CD4-positive, alpha-beta T cell treated with Interleukin-17A for 1 hour (primary cell): ENCODE measurements at regions not wholly inside any gene's neighbourhood (a gene's known extent, or its start where the extent isn't known, plus 50 kb on each side); places are given as distances from the start of the nearest gene placed in this dataset.

Source experiments
- DNase-seq: peaks from one replicate; pipeline ENCODE4 v3.0.0-alpha.2; 2020

DNA sequence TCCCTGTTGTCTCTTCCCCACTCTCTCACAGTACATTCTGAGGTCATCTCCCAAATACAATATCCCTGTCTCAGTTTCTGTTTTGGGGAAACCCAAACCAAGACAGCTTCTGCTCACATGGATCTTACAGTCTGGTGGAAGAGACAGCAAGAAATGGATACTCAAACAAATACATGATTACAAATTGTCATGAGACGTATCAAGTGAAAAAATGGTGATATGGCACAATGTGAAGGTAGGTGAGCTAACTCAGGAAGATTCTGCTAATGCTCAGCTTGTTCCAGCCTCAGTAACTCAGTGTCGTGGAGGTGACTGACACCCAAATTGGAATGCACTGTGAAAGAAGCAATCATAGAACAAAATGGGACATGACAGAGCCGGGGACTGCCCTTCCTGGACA lies 68.3 kb downstream of the CHST1 start:
- no peak for DNase-seq

DNA sequence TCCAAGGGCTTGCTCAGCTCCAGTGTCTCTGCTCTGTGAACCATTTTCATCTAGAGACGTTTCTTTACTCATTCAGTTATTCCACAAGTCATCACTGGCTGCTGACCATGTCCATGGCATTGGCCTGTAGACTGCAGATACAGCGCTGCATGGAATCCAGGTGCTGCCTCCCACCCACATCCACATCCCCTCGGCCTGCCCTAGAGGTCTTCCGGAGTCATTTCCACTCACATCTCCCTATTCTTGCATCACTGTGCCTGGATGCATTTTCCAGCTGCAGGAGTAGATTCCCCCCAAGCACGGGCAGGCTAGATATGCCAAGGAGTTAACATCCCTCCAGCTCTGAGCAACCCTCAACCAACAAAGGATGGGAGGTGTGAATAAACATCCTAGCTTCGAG lies 68.9 kb downstream of the CHST1 start:
- no peak for DNase-seq

DNA sequence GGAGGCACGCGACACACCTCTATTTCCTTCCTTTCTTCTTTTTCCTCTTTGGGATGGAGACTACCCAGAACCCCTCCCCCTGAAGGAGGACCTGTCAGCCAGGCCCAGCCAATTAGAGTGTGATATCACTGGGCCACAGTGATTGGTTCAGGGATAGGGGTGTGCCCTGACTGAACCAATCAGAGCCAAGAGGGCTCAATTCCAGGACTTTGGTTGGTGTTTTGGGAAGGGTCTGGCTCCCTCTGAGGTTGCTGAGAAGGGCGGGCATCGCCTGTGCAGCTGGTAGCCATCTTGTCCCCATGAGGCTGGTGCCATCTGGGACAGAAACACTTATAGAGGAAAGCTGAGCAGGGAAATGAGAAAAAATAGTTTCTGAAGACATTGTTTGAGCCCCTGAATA lies 71.4 kb downstream of the CHST1 start:
- no peak for DNase-seq

DNA sequence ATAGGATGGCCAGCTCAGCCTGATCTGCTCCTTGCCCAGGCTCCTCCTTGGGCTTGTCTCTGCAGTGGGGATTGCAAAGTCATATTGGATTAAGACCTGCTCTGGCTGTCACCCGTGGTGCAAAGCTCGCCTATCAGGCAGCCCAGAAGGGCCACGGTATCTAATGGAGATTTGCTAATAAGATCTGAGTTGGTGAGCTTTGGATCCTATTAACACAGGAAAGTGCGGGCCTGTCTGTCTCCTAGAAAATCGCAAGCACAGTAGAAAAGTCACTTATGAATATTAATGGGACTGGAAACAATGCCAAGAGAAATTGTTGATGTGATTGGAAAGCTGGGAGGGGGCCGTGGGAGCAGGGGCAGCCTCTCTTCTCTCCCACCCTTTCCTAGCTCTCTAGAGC lies 72.8 kb downstream of the CHST1 start:
- no peak for DNase-seq

DNA sequence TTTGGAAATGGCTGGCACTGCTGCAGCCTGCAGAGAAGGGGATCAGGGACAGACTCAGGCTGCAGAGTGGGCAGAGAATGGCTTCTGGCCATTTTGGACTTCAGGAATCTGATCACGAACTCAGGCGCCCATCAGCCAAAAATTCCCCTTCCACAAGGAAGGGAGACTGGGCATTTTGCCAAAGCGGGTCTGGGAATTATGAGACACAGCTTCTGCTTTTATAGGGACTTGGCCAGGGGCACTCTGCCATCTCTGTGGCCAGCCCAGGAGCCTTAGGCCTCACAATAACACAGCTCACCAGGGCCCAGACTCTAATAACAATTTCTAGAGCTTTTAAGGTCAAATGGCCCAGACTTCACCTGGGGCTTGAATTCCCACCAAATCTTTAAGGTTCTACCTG lies 74.7 kb downstream of the CHST1 start:
- no peak for DNase-seq

DNA sequence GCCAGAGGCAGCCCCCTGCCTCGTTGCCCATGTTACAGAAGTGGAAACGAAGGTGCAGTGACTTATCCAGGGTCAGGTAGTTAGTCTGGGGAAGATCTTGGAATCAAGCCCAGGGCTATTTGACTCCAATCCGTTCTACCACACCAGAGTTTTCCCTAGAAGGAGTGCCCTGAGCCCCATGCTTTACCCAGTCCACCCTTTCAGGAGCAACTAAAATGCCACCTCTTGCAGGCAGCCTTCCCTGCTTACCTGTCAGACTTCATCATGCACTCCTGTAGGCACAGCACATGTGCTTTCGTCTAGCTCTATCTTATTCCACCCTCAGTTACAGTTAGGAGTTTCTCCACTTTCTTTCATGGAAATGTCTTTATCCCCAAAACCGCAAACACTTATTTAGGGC lies 80.2 kb downstream of the CHST1 start:
- DNase-seq, result no peak

DNA sequence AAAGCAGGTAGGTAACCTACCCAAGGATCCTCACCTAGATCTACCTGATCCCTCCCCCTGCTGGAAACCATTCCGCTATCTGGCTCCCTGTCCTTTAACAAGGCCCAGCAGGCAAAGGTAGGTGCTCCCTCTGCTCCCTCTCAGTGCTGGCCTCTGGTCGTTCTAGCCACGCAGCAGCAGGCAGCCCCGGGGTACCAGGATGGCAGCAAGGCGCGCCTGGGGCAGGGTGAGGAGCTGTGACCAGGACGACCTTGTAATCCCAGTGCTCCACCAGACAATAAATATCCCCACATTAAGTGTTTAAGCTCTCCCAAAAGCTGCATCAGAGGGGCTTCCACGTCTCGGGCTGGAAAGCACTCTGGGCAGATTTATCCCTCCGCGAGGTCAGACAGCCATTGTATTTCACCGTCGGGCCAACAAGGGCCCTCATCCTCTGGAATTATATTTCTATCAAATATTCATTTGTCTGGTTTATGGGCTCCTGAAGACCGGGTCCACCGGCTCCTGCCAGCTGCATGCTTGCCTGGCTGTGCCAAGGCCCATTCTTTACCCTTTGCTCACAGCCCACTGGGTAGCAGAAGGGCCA lies 81.3 kb downstream of the CHST1 start:
- no peak for DNase-seq

DNA sequence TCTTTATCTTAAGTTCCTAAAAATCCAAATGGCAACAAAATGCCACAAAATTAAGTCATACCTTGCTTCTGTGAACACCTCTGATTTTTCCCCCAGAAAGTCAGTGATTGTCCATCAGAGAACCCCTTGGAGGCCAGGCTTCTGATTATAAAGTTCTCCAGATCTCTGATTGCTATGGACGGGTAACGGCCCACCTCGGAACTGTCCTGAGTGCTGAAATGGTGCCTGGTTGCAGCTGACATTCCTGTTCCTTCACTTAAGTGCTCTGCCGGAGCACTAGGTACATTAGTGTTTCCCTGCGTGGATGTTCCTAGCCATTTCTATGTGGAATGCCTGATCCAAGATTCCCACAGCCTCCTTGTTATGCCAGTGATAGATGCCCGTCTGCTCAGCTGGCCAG lies 85.0 kb downstream of the CHST1 start:
- DNase-seq, result no peak

DNA sequence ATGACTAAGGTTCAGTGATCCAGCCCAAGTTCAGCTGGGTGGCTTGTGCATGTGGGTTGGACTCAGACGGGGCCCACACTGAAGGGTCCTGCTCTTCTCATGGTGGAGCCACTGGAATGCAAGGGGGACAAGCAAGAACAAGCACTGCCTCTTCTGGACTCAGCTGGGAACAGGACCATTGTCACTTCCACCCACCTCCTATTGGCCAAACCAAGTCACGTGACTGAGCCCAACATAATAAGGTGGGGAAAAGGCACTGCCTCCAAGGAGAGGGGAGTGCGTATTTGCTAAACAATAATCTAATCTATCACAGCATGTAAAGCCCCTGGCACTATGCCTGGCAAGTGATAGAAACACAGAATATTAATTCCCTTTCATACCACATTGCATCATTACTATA lies 87.1 kb downstream of the CHST1 start:
- DNase-seq, result no peak

DNA sequence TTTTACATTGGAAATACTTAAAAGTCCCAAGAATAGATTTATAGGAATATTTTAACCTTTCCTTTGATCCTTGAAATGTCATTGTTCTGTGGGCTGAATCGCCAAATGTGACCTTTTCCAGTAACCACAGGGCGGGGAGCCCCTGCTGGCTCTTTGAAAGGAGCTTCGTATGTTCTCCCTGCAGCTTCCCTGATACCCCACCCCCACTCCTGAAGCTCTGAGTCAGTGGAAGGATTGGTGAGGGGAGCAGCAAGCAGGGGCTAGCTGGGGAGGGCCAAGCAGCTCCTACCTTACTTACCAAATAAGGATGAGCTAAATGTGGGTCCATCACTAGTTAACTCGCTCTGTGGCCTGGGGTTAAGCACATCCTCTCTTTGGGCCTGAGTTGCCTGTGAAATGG lies 87.7 kb downstream of the CHST1 start:
- DNase-seq, result no peak

DNA sequence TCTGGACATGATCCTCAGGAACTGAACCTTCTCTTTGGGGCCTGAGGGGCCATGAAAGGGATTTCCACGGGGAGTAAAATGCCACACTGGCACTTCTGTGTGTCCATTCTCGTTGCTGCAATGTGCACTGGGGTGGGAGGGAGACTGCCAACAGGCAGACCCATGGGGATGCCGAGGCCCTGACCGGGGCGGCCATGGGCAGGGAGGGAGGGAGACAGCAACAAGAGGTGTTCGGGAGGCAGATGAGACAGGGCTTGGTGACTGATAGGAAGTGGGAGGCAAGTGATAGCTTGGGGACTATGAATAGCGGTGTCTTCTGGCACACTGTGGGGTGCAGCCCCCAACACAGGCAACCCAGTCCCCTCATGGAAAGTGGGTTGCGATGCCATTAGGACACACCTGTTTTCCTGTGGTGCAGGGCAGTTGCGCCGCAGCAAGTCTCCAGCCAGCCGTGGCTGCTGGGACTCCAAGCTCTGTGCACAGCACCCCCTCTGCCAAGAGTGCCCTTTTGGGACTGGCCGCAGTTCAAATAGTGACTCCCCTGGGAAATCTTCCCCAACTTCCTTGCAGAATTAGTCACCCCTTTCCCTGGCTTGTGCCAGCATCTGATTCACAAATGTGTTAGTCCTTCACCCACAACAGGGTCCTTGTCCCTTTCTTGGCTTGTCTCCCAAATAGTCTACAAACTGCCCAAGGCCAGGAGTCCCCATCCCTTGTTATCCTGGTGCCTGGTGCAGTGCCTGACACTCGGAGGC lies 88.8 kb downstream of the CHST1 start:
- no peak for DNase-seq

DNA sequence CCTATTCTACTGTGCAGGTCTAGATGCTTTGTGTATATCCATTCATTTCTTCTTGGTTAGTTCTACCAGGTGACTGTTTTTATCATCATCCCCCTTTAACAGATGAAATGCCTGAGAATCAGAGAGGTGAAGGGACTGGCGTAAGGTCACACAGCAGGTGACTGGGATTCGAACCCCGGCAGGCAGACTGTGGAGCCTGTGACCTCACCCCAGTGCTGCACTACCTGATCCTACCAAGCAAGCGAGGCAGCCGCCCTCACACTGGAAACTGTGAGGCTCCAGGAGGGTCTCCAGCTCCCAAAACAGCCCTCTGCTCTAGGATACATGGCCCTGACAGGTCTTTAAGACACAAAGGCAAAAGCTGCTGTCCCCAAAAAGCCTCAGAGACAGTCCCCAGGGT lies 91.7 kb downstream of the CHST1 start:
- no peak for DNase-seq

DNA sequence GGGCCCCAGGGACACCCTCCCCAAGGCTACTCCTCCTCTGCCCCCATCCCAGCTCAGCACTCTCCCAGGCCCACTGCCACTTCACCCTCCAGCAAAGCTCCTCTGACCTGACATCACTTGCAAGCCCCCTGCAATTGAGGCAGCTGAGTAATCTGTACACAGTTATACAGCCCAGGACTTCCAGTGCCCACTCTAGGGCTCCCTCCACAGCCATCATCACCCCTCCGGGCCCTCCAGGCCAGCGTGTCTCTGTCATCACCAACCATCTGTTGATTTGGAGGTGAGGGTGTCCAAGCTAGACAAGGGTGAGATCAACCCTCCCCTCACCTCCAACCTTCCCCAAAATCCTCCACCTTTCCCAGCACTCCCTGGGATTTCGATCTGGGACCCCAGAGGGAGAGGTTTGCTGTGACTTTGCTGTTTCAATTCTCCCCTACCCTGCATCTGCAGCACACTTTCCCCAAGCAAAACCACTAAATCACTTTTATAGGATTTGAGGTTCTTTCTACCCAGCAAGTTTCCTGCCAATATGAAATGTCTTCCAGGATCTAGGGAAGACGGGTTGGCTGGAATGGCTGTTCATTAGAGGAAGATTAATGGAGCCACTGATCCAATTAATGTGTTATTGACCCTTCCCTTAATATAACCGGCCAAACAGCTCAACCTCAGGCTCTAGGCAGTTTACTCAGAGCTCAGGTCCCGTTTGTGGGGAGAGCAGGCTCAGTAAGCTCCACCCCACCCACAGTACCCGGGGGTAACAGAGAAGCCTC lies 92.9 kb downstream of the CHST1 start:
- DNase-seq, result no peak

DNA sequence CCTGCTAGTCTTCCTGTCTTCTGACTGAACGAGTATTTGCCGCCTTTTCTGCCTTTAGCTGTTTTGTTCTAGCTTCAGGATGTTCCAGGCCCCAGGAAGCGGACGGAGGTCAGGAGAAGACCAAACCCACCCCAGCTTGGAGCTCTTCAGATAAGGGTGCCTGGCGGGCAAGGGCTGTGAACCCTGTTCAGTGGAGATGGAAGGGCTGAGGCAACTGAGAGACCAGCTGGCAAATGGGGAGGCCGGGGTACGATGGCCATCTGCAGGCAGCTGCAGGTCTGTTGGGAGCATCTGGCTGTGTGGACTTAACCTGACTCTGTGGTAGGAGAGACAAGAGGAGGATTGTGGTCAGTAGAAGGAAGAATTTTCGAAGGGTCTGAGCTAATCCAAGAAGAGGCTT lies 95.6 kb downstream of the CHST1 start:
- DNase-seq, result no peak

DNA sequence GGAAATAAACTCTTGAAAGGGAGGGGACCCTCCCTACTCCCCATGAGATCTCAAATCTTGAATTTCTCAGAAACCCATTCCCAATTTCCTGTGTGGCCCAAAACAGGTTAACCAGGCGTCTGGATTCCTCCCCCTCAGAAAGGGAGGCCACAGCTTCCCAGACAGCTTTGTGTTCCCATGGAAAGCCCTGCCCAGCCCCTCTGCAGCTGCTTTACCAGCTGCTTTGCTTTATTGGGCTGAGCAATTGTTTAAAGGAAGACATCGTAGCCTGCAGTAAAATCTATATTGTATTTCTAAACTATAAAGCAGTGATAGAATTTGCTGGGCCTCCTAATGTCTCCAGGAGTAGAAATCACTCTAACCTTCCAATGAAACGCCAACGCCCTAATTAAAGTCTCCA lies 97.4 kb downstream of the CHST1 start:
- DNase-seq, result no peak

DNA sequence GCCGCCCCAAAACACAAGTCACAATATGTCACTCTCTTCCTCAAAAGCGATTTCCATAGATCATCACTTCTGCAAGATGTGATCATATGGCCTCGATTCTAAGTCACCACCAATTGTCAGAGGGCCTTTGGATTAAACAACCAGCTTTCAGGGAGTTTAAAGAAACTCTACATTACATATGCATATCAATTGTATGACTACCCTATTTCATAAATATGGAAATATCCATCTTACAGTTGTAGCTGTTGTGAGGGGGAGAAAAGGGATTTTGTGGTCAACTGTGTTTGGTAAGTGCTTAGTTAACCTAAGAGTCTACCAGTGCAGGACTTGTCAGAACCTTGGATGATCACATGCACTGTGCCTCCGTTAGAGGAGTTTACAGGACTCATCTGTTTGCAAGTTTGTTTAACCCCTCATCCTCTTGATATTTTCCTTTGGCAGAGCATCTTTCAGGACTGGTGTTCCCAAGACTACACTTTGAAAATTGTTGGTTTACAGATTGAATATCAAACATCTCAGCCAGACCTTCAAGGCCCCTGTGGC lies 99.9 kb downstream of the CHST1 start:
- DNase-seq, result no peak

DNA sequence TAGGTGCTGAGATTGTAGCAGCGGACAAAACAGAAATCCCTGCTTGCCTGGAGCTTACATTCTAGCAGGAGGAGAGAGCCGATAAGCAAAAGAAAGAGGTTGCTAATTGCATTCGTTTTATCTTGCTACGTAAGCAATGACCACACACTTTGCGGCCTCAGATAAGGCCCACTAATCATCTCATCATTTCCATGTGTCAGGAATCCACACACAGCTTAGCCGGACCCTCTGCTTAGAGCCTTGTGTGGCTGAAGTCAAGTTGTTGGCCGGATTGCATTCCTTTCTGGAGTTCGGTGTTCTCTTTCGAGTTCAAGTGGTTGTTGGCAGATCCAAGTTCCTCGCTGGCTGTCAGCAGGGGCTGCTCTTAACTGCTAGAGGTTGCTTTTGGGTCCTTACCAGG lies 101.6 kb downstream of the CHST1 start:
- no peak for DNase-seq

DNA sequence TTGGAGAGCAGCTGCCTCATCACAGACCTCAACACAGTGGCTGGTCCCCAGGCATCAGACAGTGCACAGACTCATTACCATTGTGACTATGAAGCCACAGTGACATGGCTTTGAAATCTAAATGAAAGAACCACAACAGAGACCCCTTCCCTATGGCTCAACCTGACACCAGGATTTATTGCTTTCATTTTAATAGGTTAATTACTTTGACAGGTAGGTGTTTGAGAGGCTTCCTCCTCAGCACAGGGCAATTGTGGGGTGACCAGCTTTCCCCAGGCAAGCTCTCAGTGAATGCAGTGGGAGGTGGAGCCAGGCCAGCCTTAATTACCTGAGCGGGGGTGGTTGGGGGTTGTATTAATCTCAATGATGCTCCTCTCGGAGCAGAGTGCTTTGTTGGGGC lies 102.3 kb downstream of the CHST1 start:
- no peak for DNase-seq

DNA sequence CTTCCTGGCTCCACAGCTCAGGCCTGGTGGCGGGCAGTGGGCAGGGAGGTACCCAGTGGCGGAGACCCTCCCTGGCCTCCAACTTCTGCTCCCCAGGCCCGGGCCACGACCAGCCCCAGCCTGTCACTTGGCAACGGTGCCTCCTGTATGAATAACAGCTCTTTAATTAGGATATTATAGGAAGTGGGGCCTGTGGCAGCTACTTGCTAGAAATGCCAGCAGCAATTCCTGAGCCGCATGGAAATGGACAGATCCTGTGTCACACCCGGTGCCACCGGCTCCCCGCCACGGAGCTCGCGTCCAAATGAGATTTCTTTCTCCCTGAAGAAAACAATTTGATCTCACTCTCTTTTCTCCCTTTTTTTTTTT lies 104.5 kb downstream of the CHST1 start:
- DNase-seq, result no peak

DNA sequence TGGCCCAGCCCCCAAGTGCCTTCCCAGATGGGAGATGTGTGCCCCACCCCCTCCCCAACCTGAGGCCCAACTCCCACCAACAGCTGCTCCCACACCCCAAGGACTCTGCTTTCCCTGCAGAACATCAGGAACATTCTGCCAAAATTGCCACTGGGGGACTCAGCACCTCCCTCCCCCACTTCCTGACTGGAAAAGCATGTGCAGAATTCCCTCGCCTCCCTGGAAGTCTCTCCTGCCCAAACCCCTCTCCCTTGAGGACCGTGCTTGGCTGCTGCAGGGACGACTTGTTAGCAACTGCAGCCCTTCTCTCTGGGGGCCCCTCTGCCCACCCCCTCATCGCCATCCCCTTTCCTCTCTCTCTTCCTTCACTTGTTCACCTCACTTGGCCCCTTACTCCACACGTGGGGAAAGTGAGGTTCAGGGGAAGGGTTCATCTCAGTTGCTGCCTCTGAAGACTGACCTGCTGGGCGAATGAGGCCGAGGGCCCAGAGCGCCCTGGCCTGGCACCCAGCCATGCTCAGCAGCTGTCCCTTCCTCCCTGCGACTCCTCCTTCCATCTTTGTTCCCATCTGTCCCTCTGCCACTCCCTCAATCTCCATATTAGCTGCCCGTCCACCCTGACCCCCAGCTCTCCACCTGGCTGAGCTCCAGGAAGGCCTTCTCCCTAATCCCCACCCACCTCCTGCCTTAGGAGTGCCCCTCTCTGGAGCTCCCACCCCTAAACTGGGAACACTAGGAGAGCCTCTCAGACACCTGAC lies 105.1 kb downstream of the CHST1 start:
- DNase-seq, result no peak

DNA sequence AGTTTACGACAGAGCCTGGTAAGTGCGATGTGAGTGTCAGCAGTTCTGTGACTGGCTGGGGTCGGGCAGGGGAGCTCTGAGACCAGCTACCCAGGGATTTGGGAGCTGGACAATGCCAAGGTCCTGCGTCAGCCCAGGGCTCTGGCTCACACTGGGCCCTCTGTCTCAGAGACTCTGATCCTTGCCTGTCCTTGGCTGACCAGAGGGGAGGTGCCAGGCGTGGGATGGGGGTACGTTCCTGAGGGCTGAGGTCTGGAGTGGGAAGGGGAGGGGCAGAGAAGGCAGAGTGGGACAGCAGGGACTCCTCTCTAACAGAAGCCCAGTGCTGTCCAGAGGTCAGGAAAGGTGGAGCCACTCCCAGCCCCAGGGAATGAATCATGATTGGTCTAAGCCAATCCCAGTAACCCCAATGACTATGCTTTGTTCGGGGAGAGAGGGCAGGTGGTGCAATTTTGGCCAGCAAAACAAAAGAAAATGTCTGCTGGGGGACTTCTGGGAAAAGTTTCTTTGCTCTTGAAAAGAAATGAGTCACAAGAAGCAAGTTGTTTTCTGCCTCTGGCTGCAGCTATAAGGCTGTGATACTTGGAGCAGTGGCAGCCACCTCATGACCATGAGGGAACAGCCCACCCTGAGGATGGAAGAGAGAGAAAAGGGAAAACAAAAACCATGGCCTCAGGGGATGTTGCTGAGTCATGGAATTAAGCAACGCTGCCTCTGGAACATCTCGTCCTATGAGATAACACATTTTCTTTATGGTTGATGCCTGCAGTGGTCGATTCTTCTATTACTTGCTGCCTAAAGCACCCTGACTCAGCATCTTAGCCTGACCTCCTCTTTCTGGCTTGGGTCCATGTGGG lies 108.3 kb downstream of the CHST1 start:
- DNase-seq, result no peak

DNA sequence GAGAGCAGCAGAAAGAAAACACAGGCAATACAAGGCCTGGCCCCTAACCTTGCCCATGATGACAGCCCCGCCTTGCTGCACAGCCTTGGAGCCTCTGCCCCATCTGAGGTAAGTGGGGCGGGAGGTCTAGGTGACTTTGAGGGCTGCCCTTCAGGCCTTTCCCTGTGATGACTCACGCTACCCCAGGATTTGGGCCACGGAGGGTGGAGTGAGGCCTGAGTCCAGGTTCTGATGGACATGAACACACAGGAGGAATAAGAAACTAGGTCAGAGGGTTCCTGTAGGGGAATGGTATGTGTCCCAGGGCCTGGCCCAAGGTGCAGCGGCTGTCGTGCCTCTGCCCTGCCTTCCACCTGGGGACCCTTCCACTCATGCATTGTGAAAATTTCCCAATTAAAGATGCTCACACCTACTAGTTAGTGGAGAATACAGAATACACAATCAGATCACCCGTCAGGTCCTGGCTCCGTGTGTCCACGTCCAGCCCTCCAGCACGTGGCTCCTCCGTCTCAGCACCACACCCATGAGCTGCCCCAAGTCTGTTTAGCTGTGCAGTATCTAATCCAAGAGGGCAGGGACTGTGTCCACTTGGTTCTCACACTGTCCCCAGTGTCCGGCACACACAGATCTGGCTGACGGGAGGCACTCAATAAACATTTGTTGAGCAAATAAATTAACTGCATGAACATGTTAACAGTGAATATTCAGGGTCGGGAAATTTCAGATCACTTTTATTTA lies 111.0 kb downstream of the CHST1 start:
- no peak for DNase-seq
